IMR-90 (cell line): ENCODE measurements at regions not wholly inside any gene's neighbourhood (a gene's known extent, or its start where the extent isn't known, plus 50 kb on each side); places are given as distances from the start of the nearest gene placed in this dataset.

ENCODE experiments used
- ATAC-seq: fragments of 200-7000 bp; cut with Tn5 transposase; 2 replicates; pipeline ENCODE4 v1.9.1; 2020; ENCODE audit warnings: low read depth, mild to moderate bottlenecking, moderate library complexity
- BruUV-seq: library from RNA; stranded (reverse); fragments of 400-500 nt; replicated peaks from 2 replicates; lab custom pipeline; 2021; lab: Mats Ljungman, UMichigan
- CTCF ChIA-PET: fragments of 300-600 bp; formaldehyde crosslinking; extraction: SDS; loops from one replicate; lab custom pipeline; 2021; ENCODE audit warnings: antibody characterized with exemption; lab: Yijun Ruan, JAX
- POLR2A ChIA-PET: fragments of 300-600 bp; sonication (Branson Sonifier 250); formaldehyde crosslinking; loops from one replicate; lab custom pipeline; 2022; ENCODE audit warnings: antibody characterized with exemption; ENCODE audit not compliant: unreplicated experiment; lab: Charles Lee
- DNase-seq: peaks from one replicate; pipeline ENCODE4 v3.0.0; 2013
- H2AFZ ChIP-seq: replicated peaks from 2 replicates; pipeline ENCODE3; 2013; ENCODE audit warnings: low read length, mild to moderate bottlenecking; ENCODE audit not compliant: poor library complexity
- H2AK5ac ChIP-seq: 2 replicates; pipeline ENCODE4 v1.6.1; 2013; ENCODE audit warnings: low read depth, low read length, inconsistent platforms
- H2AK9ac ChIP-seq: replicated peaks from 2 replicates; pipeline ENCODE3; 2013; ENCODE audit warnings: mild to moderate bottlenecking, low read depth, low read length, moderate library complexity; ENCODE audit not compliant: poor library complexity
- H2BK120ac ChIP-seq: 2 replicates; pipeline ENCODE4 v1.6.1; 2013; ENCODE audit warnings: low read depth, low read length, inconsistent platforms
- H2BK15ac ChIP-seq: 3 replicates; pipeline ENCODE4 v1.6.1; 2013; ENCODE audit warnings: low read depth, low read length, inconsistent platforms
- H2BK20ac ChIP-seq: 2 replicates; pipeline ENCODE4 v1.6.1; 2013; ENCODE audit warnings: low read depth, mild to moderate bottlenecking, inconsistent platforms, low read length, moderate library complexity
- H2BK5ac ChIP-seq: 2 replicates; pipeline ENCODE4 v1.6.1; 2013; ENCODE audit warnings: mild to moderate bottlenecking, low read depth, low read length, inconsistent platforms; ENCODE audit not compliant: poor library complexity, severe bottlenecking
- H3K14ac ChIP-seq: replicated peaks from 2 replicates; pipeline ENCODE4 v1.6.1; 2013; ENCODE audit warnings: low read depth, low read length, inconsistent platforms
- H3K18ac ChIP-seq: 2 replicates; pipeline ENCODE4 v1.6.1; 2013; ENCODE audit warnings: low read depth, low read length, control low read depth
- H3K23ac ChIP-seq: 2 replicates; pipeline ENCODE4 v1.6.1; 2013; ENCODE audit warnings: low read depth, low read length, inconsistent platforms
- H3K27ac ChIP-seq: 2 replicates; pipeline ENCODE4 v1.5.1; 2013; ENCODE audit warnings: mild to moderate bottlenecking, control low read depth, low read length; ENCODE audit not compliant: insufficient read depth
- H3K27me3 ChIP-seq: 2 replicates; pipeline ENCODE4 v1.6.1; 2013; ENCODE audit warnings: low read length; ENCODE audit not compliant: control insufficient read depth, insufficient read depth
- H3K36me3 ChIP-seq: 2 replicates; pipeline ENCODE4 v1.6.1; 2013; ENCODE audit warnings: low read length, mixed read lengths; ENCODE audit not compliant: control insufficient read depth, insufficient read depth
- H3K4ac ChIP-seq: 2 replicates; pipeline ENCODE4 v1.6.1; 2013; ENCODE audit warnings: low read depth, low read length, inconsistent platforms
- H3K4me1 ChIP-seq: 2 replicates; pipeline ENCODE4 v1.6.1; 2013; ENCODE audit warnings: low read length, mixed read lengths; ENCODE audit not compliant: control insufficient read depth, insufficient read depth
- H3K4me2 ChIP-seq: 2 replicates; pipeline ENCODE4 v1.6.1; 2013; ENCODE audit warnings: low read depth, mild to moderate bottlenecking, control low read depth, low read length, moderate library complexity
- H3K4me3 ChIP-seq: 2 replicates; pipeline ENCODE4 v1.5.1; 2013; ENCODE audit warnings: low read depth, mild to moderate bottlenecking, control low read depth, low read length, moderate library complexity; ENCODE audit not compliant: insufficient read depth
- H3K56ac ChIP-seq: 2 replicates; pipeline ENCODE4 v1.6.1; 2013; ENCODE audit warnings: low read length, inconsistent platforms; ENCODE audit not compliant: insufficient read depth; ENCODE audit errors: extremely low read depth
- H3K79me1 ChIP-seq, 2 experiments: 2 replicates each; pipeline ENCODE4 v1.6.1; 2013; ENCODE audit warnings: low read length in 2 of 2, inconsistent platforms in 1 of 2, low read depth in 1 of 2
- H3K9ac ChIP-seq: 2 replicates; pipeline ENCODE4 v1.6.1; 2013; ENCODE audit warnings: low read depth, low read length, control low read depth
- H3K9me1 ChIP-seq: 2 replicates; pipeline ENCODE4 v1.6.1; 2013; ENCODE audit warnings: low read length, inconsistent platforms; ENCODE audit not compliant: insufficient read depth
- H3K9me3 ChIP-seq: 2 replicates; pipeline ENCODE4 v1.6.1; 2013; ENCODE audit warnings: low read length; ENCODE audit not compliant: control insufficient read depth, insufficient read depth
- H4K20me1 ChIP-seq: 2 replicates; pipeline ENCODE4 v1.6.1; 2013; ENCODE audit warnings: low read length, inconsistent platforms; ENCODE audit not compliant: insufficient read depth
- H4K5ac ChIP-seq: 2 replicates; pipeline ENCODE4 v1.6.1; 2013; ENCODE audit warnings: mild to moderate bottlenecking, low read depth, low read length, control low read depth
- H4K8ac ChIP-seq, 2 experiments: 2 replicates each; pipeline ENCODE4 v1.6.1; 2013; ENCODE audit warnings: low read depth in 2 of 2, low read length in 2 of 2, control low read depth in 1 of 2, inconsistent platforms in 1 of 2
- H4K91ac ChIP-seq: 2 replicates; pipeline ENCODE4 v1.6.1; 2013; ENCODE audit warnings: low read depth, low read length, inconsistent platforms; ENCODE audit not compliant: insufficient read depth
- BHLHE40 ChIP-seq: fragments of 150-350 bp; IDR thresholded peaks from 2 replicates; pipeline ENCODE4 v1.6.1; 2016; ENCODE audit warnings: mild to moderate bottlenecking, low read depth, low read length
- CEBPB ChIP-seq: IDR thresholded peaks from 2 replicates; pipeline ENCODE4 v1.6.1; 2012; ENCODE audit warnings: low read depth, low read length, improper control_type of control experiment
- CHD1 ChIP-seq: IDR thresholded peaks from 2 replicates; pipeline ENCODE4 v1.6.1; 2012; ENCODE audit warnings: low read depth, low read length, improper control_type of control experiment
- CTCF ChIP-seq: conservative IDR thresholded peaks from 2 replicates; pipeline ENCODE4 v1.5.1; 2012; ENCODE audit warnings: mild to moderate bottlenecking, low read depth, low read length, improper control_type of control experiment
- MAFK ChIP-seq: IDR thresholded peaks from 2 replicates; pipeline ENCODE4 v1.6.1; 2012; ENCODE audit warnings: low read depth, low read length, improper control_type of control experiment
- MAZ ChIP-seq: IDR thresholded peaks from 2 replicates; pipeline ENCODE4 v1.6.1; 2012; ENCODE audit warnings: low read depth, mild to moderate bottlenecking, low read length, improper control_type of control experiment, moderate library complexity, borderline replicate concordance
- MXI1 ChIP-seq: IDR thresholded peaks from 2 replicates; pipeline ENCODE4 v1.6.1; 2012; ENCODE audit warnings: low read depth, mild to moderate bottlenecking, low read length, moderate library complexity, borderline replicate concordance
- NFE2L2 ChIP-seq: fragments of 150-350 bp; IDR thresholded peaks from 2 replicates; pipeline ENCODE4 v1.6.1; 2016; ENCODE audit warnings: low read depth, mild to moderate bottlenecking, low read length
- POLR2A ChIP-seq: IDR thresholded peaks from 2 replicates; pipeline ENCODE4 v1.6.1; 2012; ENCODE audit warnings: mild to moderate bottlenecking, low read depth, low read length
- RAD21 ChIP-seq: IDR thresholded peaks from 2 replicates; pipeline ENCODE4 v1.6.1; 2012; ENCODE audit warnings: low read length, improper control_type of control experiment
- RCOR1 ChIP-seq: IDR thresholded peaks from 2 replicates; pipeline ENCODE4 v1.6.1; 2012; ENCODE audit warnings: mild to moderate bottlenecking, low read length, improper control_type of control experiment; ENCODE audit not compliant: insufficient replicate concordance
- RFX5 ChIP-seq: IDR thresholded peaks from 2 replicates; pipeline ENCODE4 v1.8.0; 2012; ENCODE audit warnings: low read depth, mild to moderate bottlenecking, low read length, moderate library complexity
- SMC3 ChIP-seq: fragments of 150-350 bp; IDR thresholded peaks from 2 replicates; pipeline ENCODE4 v1.6.1; 2016; ENCODE audit warnings: low read depth, mild to moderate bottlenecking, antibody characterized with exemption, low read length, moderate library complexity
- USF2 ChIP-seq: fragments of 150-350 bp; IDR thresholded peaks from 2 replicates; pipeline ENCODE4 v1.6.1; 2017; ENCODE audit warnings: mild to moderate bottlenecking, antibody characterized with exemption, low read length, low read depth
- WGBS, 2 experiments: methylation state at CpG; one replicate each; pipeline versions ENCODE4 v1.1.5 to v1.1.7; 2013; ENCODE audit warnings: missing lambda C conversion rate in 2 of 2; ENCODE audit not compliant: insufficient read length in 1 of 2; ENCODE audit errors: extremely low coverage in 2 of 2; 5-methylcytosine and 5-hydroxymethylcytosine counted together
- dilution Hi-C: fragments of 300-500 bp; cut with HindIII; formaldehyde crosslinking; loops from one replicate; pipeline ENCODE4 v1.14.3; 2018; ENCODE audit warnings: low sequenced_read_pairs; ENCODE audit not compliant: unreplicated experiment
- in situ Hi-C: fragments of 300-500 bp; cut with MboI; formaldehyde crosslinking; loops from 3 replicates; pipeline ENCODE4 v1.14.3; 2019; ENCODE audit warnings: low sequenced_read_pairs, inconsistent platforms, mixed read lengths
- intact Hi-C: fragments of 100-400 bp; cut with micrococcal nuclease; formaldehyde crosslinking; loops from 2 replicates; pipeline ENCODE4 v1.10.0; 2022

- H2BK5ac ChIP-seq = no peak overlapping the region
- dilution Hi-C loops (no loop called here), in situ Hi-C loops (no loop called here), intact Hi-C loops (no loop called here)
- H3K14ac ChIP-seq = no peak overlapping the region
- no peak overlapping the region for H2BK15ac ChIP-seq
- POLR2A ChIA-PET = no interaction called here
- H2AFZ ChIP-seq = no peak overlapping the region
- H3K79me1 ChIP-seq = no peaks in the 10 kb centered on the region
- BruUV-seq = no TSS peak
- H4K8ac ChIP-seq = no peak overlapping the region
- H3K27ac ChIP-seq = no peak overlapping the region
- H3K27me3 ChIP-seq = no peaks in the 10 kb centered on the region
- H2AK9ac ChIP-seq = no peak overlapping the region
- no peak overlapping the region for H3K4ac ChIP-seq
- no peak overlapping the region for H3K56ac ChIP-seq
- CTCF ChIA-PET = no interaction called here
- no peaks in the 10 kb centered on the region for H3K4me1 ChIP-seq
- H3K9ac ChIP-seq = no peak overlapping the region
- no peak overlapping the region for H3K23ac ChIP-seq
- H2AK5ac ChIP-seq = no peak overlapping the region
- DNase-seq (no peak), ATAC-seq (no peak)
- no peaks in the 10 kb centered on the region for H3K9me1 ChIP-seq
- no peak overlapping the region for H3K4me2 ChIP-seq
- H3K4me3 ChIP-seq = no peak overlapping the region
- no peak overlapping the region for H3K18ac ChIP-seq
- no CpG with 5 or more reads among the region's 2 CpGs for WGBS, 2 experiments
- no peak overlapping the region for H4K5ac ChIP-seq
- H3K9me3 ChIP-seq = no peaks in the 10 kb centered on the region
- H4K91ac ChIP-seq = no peak overlapping the region
- H4K20me1 ChIP-seq = no peaks in the 10 kb centered on the region
- TF ChIP-seq POLR2A (no peak), CTCF (no peak), MXI1 (no peak), MAFK (no peak), NFE2L2 (no peak), RCOR1 (no peak), RAD21 (no peak), CHD1 (no peak), MAZ (no peak), USF2 (no peak), RFX5 (no peak), CEBPB (no peak), BHLHE40 (no peak), SMC3 (no peak)
- H3K36me3 ChIP-seq = no peaks in the 10 kb centered on the region
- no peak overlapping the region for H2BK120ac ChIP-seq
- H2BK20ac ChIP-seq = no peak overlapping the region
These were observed 277.2 kb upstream of the MPDZ start for GRCh38 chr9:13556656-13557055.
